HUES64 (cell line): ENCODE measurements at regions not wholly inside any gene's neighbourhood (a gene's known extent, or its start where the extent isn't known, plus 50 kb on each side); places are given as distances from the start of the nearest gene placed in this dataset.

ENCODE experiments used
- H3K27ac ChIP-seq: 2 replicates; pipeline ENCODE4 v1.7.0; 2013; ENCODE audit warnings: low read depth, low read length, inconsistent platforms
- H3K27me3 ChIP-seq: 2 replicates; pipeline ENCODE4 v1.6.1; 2013; ENCODE audit warnings: mild to moderate bottlenecking, low read length; ENCODE audit not compliant: insufficient read depth
- H3K36me3 ChIP-seq: 2 replicates; pipeline ENCODE4 v1.6.1; 2013; ENCODE audit warnings: mild to moderate bottlenecking, low read length; ENCODE audit not compliant: insufficient read depth
- H3K4me1 ChIP-seq: 2 replicates; pipeline ENCODE4 v1.6.1; 2013; ENCODE audit warnings: mild to moderate bottlenecking, low read length, moderate library complexity; ENCODE audit not compliant: insufficient read depth
- H3K4me3 ChIP-seq: 2 replicates; pipeline ENCODE4 v1.5.1; 2013; ENCODE audit warnings: mild to moderate bottlenecking, low read length, moderate library complexity
- H3K9ac ChIP-seq: 2 replicates; pipeline ENCODE4 v1.6.1; 2013; ENCODE audit warnings: mild to moderate bottlenecking, low read depth, low read length
- H3K9me3 ChIP-seq: 2 replicates; pipeline ENCODE4 v1.6.1; 2013; ENCODE audit warnings: low read depth, low read length; ENCODE audit not compliant: insufficient read depth
- WGBS: fragments of 150-250, 120-280 bp; methylation state at CpG from one replicate; pipeline ENCODE4 v1.1.7; 2013; ENCODE audit warnings: missing lambda C conversion rate; 5-methylcytosine and 5-hydroxymethylcytosine counted together

DNA sequence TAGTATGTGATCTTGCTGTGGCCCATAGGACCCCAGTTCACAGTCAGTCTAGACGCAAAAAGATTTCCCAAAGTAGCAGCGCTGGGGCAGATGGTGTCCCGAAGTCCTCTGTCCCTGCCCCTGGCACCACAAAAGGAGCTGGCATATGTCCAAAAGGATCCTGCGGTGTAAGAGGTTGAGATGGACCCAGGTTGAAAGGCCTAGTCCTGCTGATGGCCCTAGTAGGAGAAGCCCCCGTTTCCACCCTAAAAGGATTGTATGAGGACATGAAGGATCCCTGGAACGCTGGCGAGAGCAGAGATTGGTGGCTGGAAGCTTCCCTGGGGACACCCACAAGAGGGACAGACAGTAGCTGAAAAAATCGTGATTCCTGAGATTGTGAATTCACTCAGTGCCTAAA, 58.0 kb upstream of the DCAF8L1 start:
- H3K36me3 ChIP-seq: no peaks in the 10 kb centered on the region
- no peaks in the 10 kb centered on the region for H3K27me3 ChIP-seq
- no peak overlapping the region for H3K27ac ChIP-seq
- H3K9me3 ChIP-seq: no peaks in the 10 kb centered on the region
- no peak overlapping the region for H3K4me3 ChIP-seq
- 96% methylated on average over 8 of the region's 8 CpGs for WGBS
- H3K4me1 ChIP-seq: no peaks in the 10 kb centered on the region
- H3K9ac ChIP-seq: no peak overlapping the region
